GM23338 (cell line): ENCODE measurements at regions not wholly inside any gene's neighbourhood (a gene's known extent, or its start where the extent isn't known, plus 50 kb on each side); places are given as distances from the start of the nearest gene placed in this dataset.
A peak's percentile ranks its signal among the peaks of the same experiment; 100 is the strongest.

ENCODE experiments used
- ATAC-seq: fragments of 200-7000 bp; cut with Tn5 transposase; 3 replicates; pipeline ENCODE4 v1.9.1; 2020
- DNase-seq: peaks from one replicate; pipeline ENCODE4 v3.0.0-alpha.2; 2015; ENCODE audit warnings: low spot score
- H2AFZ ChIP-seq: fragments of 200-600 bp; sonication (generic); 2 replicates; pipeline ENCODE4 v1.8.0; 2016; ENCODE audit warnings: antibody characterized with exemption, mild to moderate bottlenecking, moderate library complexity
- H3F3A ChIP-seq: fragments of 200-600 bp; sonication (generic); replicated peaks from 2 replicates; pipeline ENCODE4 v1.8.0; 2017; ENCODE audit warnings: antibody characterized with exemption, mixed run types, low read depth
- H3K27ac ChIP-seq: fragments of 200-600 bp; sonication (generic); 2 replicates; pipeline ENCODE4 v1.6.1; 2016; ENCODE audit warnings: low read depth
- H3K27me3 ChIP-seq: fragments of 200-600 bp; sonication (generic); 2 replicates; pipeline ENCODE4 v1.8.0; 2016; ENCODE audit warnings: mild to moderate bottlenecking, mixed run types, moderate library complexity; ENCODE audit not compliant: insufficient read depth
- H3K36me3 ChIP-seq: fragments of 200-600 bp; sonication (generic); 2 replicates; pipeline ENCODE4 v1.8.0; 2016; ENCODE audit warnings: mild to moderate bottlenecking; ENCODE audit not compliant: insufficient read depth
- H3K4me1 ChIP-seq: fragments of 200-600 bp; sonication (generic); 2 replicates; pipeline ENCODE4 v1.8.0; 2016; ENCODE audit warnings: mild to moderate bottlenecking, moderate library complexity; ENCODE audit not compliant: insufficient read depth
- H3K4me2 ChIP-seq: fragments of 200-600 bp; sonication (generic); 2 replicates; pipeline ENCODE4 v1.7.1; 2017; ENCODE audit warnings: mixed run types
- H3K4me3 ChIP-seq: fragments of 200-600 bp; sonication (generic); 2 replicates; pipeline ENCODE4 v1.6.1; 2016; ENCODE audit warnings: mixed run types
- H3K79me2 ChIP-seq: fragments of 200-600 bp; sonication (generic); replicated peaks from 2 replicates; pipeline ENCODE4 v1.8.0; 2017; ENCODE audit warnings: mild to moderate bottlenecking; ENCODE audit not compliant: insufficient read depth
- H3K9me2 ChIP-seq: fragments of 200-600 bp; sonication (generic); 2 replicates; pipeline ENCODE4 v1.8.0; 2017; ENCODE audit not compliant: insufficient read depth
- H4K20me1 ChIP-seq: fragments of 200-600 bp; sonication (generic); replicated peaks from 2 replicates; pipeline ENCODE4 v1.8.0; 2017; ENCODE audit warnings: mild to moderate bottlenecking; ENCODE audit not compliant: insufficient read depth
- H3K27ac Mint-ChIP-seq: 2 replicates; pipeline ENCODE4 v1.8.0; 2020; ENCODE audit warnings: inconsistent platforms, mild to moderate bottlenecking, moderate library complexity, mixed read lengths
- H3K27me3 Mint-ChIP-seq: 3 replicates; pipeline ENCODE4 v1.8.0; 2022; ENCODE audit warnings: low read depth, mild to moderate bottlenecking, moderate library complexity, mixed read lengths, inconsistent platforms; ENCODE audit not compliant: insufficient read depth, poor library complexity
- H3K36me3 Mint-ChIP-seq: 3 replicates; pipeline ENCODE4 v1.8.0; 2021; ENCODE audit warnings: low read depth, mild to moderate bottlenecking, inconsistent platforms, moderate library complexity, mixed read lengths
- H3K4me1 Mint-ChIP-seq: 3 replicates; pipeline ENCODE4 v1.8.0; 2020; ENCODE audit warnings: mild to moderate bottlenecking, inconsistent platforms, mixed read lengths
- H3K4me3 Mint-ChIP-seq: 3 replicates; pipeline ENCODE4 v1.8.0; 2021; ENCODE audit warnings: moderate library complexity, mild to moderate bottlenecking, inconsistent platforms, mixed read lengths
- H3K9me3 Mint-ChIP-seq: 3 replicates; pipeline ENCODE4 v1.8.0; 2020; ENCODE audit warnings: moderate library complexity, mild to moderate bottlenecking, inconsistent platforms, mixed read lengths
- CREB1 ChIP-seq: fragments of 250-450 bp; sonication (Bioruptor Pico); IDR thresholded peaks from 2 replicates; pipeline ENCODE4 v1.5.0; 2020; ENCODE audit warnings: low read depth, mild to moderate bottlenecking, moderate library complexity
- CTCF ChIP-seq, 2 experiments: fragments of 200-600 bp in 1 of 2; sonication (generic) in 1 of 2; conservative IDR thresholded peaks; 2 replicates each; pipeline versions ENCODE4 v1.5.1 to v1.6.1; 2016 to 2017; ENCODE audit warnings: antibody characterized with exemption in 2 of 2, low read depth in 2 of 2, mild to moderate bottlenecking in 2 of 2, moderate library complexity in 1 of 2
- ETS1 ChIP-seq: IDR thresholded peaks from 2 replicates; pipeline ENCODE4 v1.6.1; 2016; ENCODE audit warnings: antibody characterized with exemption
- EZH2 ChIP-seq: fragments of 200-600 bp; sonication (generic); IDR thresholded peaks from one replicate; pipeline ENCODE4 v1.8.0; 2017; ENCODE audit warnings: antibody characterized with exemption, mild to moderate bottlenecking, low read depth; ENCODE audit not compliant: unreplicated experiment
- JUNB ChIP-seq: IDR thresholded peaks from one replicate; pipeline ENCODE4 v1.6.1; 2016; ENCODE audit warnings: antibody characterized with exemption; ENCODE audit not compliant: unreplicated experiment
- NANOG ChIP-seq: IDR thresholded peaks from 2 replicates; pipeline ENCODE4 v1.6.1; 2016; ENCODE audit warnings: antibody characterized with exemption, borderline replicate concordance
- POLR2AphosphoS5 ChIP-seq: IDR thresholded peaks from 2 replicates; pipeline ENCODE4 v1.6.1; 2016; ENCODE audit warnings: antibody characterized with exemption, low read depth
- REST ChIP-seq: IDR thresholded peaks from one replicate; pipeline ENCODE4 v1.6.1; 2018; ENCODE audit warnings: antibody characterized with exemption; ENCODE audit not compliant: unreplicated experiment
- STAT1 ChIP-seq: IDR thresholded peaks from one replicate; pipeline ENCODE4 v1.6.1; 2016; ENCODE audit warnings: antibody characterized with exemption; ENCODE audit not compliant: unreplicated experiment
- ZNF114 ChIP-seq: fragments of 250-450 bp; sonication (Bioruptor Pico); IDR thresholded peaks from 2 replicates; pipeline ENCODE4 v1.5.0; 2020; ENCODE audit warnings: mild to moderate bottlenecking, moderate library complexity
- ZNF331 ChIP-seq: fragments of 250-450 bp; sonication (Bioruptor Pico); IDR thresholded peaks from 2 replicates; pipeline ENCODE4 v1.5.0; 2020; ENCODE audit warnings: low read depth, mild to moderate bottlenecking, moderate library complexity

- Mint-ChIP-seq H3K27me3 (peaks cover 4% of the 10 kb centered on the region), H3K4me1 (peaks cover 5% of the 10 kb centered on the region), H3K4me3 (no peak overlapping the region), H3K27ac (no peak overlapping the region), H3K36me3 (no peaks in the 10 kb centered on the region), H3K9me3 (no peaks in the 10 kb centered on the region)
- 0 out of 2 replicates have a peak, but pooled peaks cover 9% of the 10 kb centered on the region for H3F3A ChIP-seq
- H3K27me3 ChIP-seq, result no peaks in the 10 kb centered on the region
- no peak overlapping the region for H3K4me2 ChIP-seq
- no peaks in the 10 kb centered on the region for H3K36me3 ChIP-seq
- no peaks in the 10 kb centered on the region for H3K79me2 ChIP-seq
- H4K20me1 ChIP-seq, result no peaks in the 10 kb centered on the region
- no peak for DNase-seq
- no peak overlapping the region for H3K4me3 ChIP-seq
- H3K9me2 ChIP-seq, result peaks cover 6% of the 10 kb centered on the region
- no peaks in the 10 kb centered on the region for H3K4me1 ChIP-seq
- no peak for TF ChIP-seq JUNB
- TF ChIP-seq NANOG, result no peak
- no peak for TF ChIP-seq ZNF331 (CRISPR knock-in tag)
- TF ChIP-seq STAT1, result no peak
- TF ChIP-seq REST, result no peak
- TF ChIP-seq ETS1, result no peak
- TF ChIP-seq ZNF114 (CRISPR knock-in tag), result no peak
- H3K27ac ChIP-seq, result no peak overlapping the region
- H2AFZ ChIP-seq, result no peak overlapping the region
- no peak for ATAC-seq
Observed at GRCh38 chr20:22653658-22654642, 69.6 kb upstream of the FOXA2 start.

GRCh38 chr20:22663528-22664025 is 79.2 kb upstream of the FOXA2 start:
- peaks cover 32% of the 10 kb centered on the region for H3K4me1 Mint-ChIP-seq
- ATAC-seq, result peak; percentile 94
- H3K27ac ChIP-seq, result peak overlapping the region; percentile 82
- peak overlapping the region; percentile 90; the same call in 1 of the 2 replicates for H2AFZ ChIP-seq
- peaks cover 29% of the 10 kb centered on the region for H3K9me3 Mint-ChIP-seq
- H3K27ac Mint-ChIP-seq, result no peak overlapping the region; the same call in 1 of the 2 replicates
- peaks cover 19% of the 10 kb centered on the region for H3K9me2 ChIP-seq
- H3K4me3 Mint-ChIP-seq, result no peak overlapping the region
- DNase-seq, result peak; percentile 66
- no peaks in the 10 kb centered on the region for H3K79me2 ChIP-seq
- H3K27me3 ChIP-seq, result no peaks in the 10 kb centered on the region
- peaks cover 30% of the 10 kb centered on the region for H3K36me3 Mint-ChIP-seq
- H3K27me3 Mint-ChIP-seq, result peaks cover 11% of the 10 kb centered on the region
- peaks cover 5% of the 10 kb centered on the region; the same call in 1 of the 2 replicates for H3K36me3 ChIP-seq
- H3F3A ChIP-seq, result peaks cover 10% of the 10 kb centered on the region
- no peaks in the 10 kb centered on the region for H4K20me1 ChIP-seq
- H3K4me1 ChIP-seq, result peaks cover 24% of the 10 kb centered on the region
- H3K4me3 ChIP-seq, result no peak overlapping the region
- H3K4me2 ChIP-seq, result peak overlapping the region; percentile 52; the same call in 1 of the 2 replicates
- TF ChIP-seq ZNF114 (CRISPR knock-in tag) (0 out of 2 replicates have a peak, but pooled peaks have one; percentile 43), EZH2 (no peak), NANOG (peak; percentile 34; the same call in 1 of the 2 replicates), JUNB (no peak), POLR2AphosphoS5 (no peak), CREB1 (CRISPR knock-in tag) (0 out of 2 replicates have a peak, but pooled peaks have one; percentile 5), CTCF (conservative IDR thresholded peaks at IDR 0.05; ENCODE audit: low read depth in 2 of 2) (no peak), REST (no peak), STAT1 (no peak)
